ENCODE measurements at regions not wholly inside any gene's neighbourhood (a gene's known extent, or its start where the extent isn't known, plus 50 kb on each side); places are given as distances from the start of the nearest gene placed in this dataset.

GRCh38 chr13:40232311-40233040 lies 434.0 kb downstream of the FOXO1 start:
- DNase-seq (no peak), ATAC-seq (no peak)
- intact Hi-C loops (cut with DNase I): no loop called here

- intact Hi-C loops (cut with DNase I): no loop called here
- ATAC-seq (peak; percentile 17 to 62), DNase-seq (peak; percentile 50)
These were observed 432.7 kb downstream of the FOXO1 start for GRCh38 chr13:40233731-40234195.

GRCh38 chr13:40235160-40235796 lies 431.2 kb downstream of the FOXO1 start:
- intact Hi-C loops (cut with DNase I): no loop called here
- DNase-seq: no peak
- no peak for ATAC-seq

- ATAC-seq: peak; percentile 62 to 63
- intact Hi-C loops (cut with DNase I): no loop called here
- peak; percentile 47 for DNase-seq
These were observed 429.8 kb downstream of the FOXO1 start for GRCh38 chr13:40236566-40237168.

- intact Hi-C loops (cut with DNase I): no loop called here
- DNase-seq (no peak), ATAC-seq (no peak)
These were observed 427.7 kb downstream of the FOXO1 start for GRCh38 chr13:40238761-40239160.

GRCh38 chr13:40240293-40240692 lies 426.1 kb downstream of the FOXO1 start:
- ATAC-seq (no peak), DNase-seq (no peak)
- intact Hi-C loops (cut with DNase I): loop anchor here in 1 of 2 donors (10.0 kb wide), 1 partner anchor 365 kb away; no protein-coding TSS in a partner anchor

GRCh38 chr13:40241125-40241798 lies 425.2 kb downstream of the FOXO1 start:
- ATAC-seq (no peak), DNase-seq (no peak)
- intact Hi-C loops (cut with DNase I): loop anchor here in 1 of 2 donors (10.0 kb wide), 1 partner anchor 366 kb away; no protein-coding TSS in a partner anchor

- DNase-seq (no peak), ATAC-seq (no peak)
- intact Hi-C loops (cut with DNase I): loop anchor here in 1 of 2 donors (10.0 kb wide), 1 partner anchor 368 kb away; no protein-coding TSS in a partner anchor
These were observed 423.4 kb downstream of the FOXO1 start for GRCh38 chr13:40243047-40243446.

GRCh38 chr13:40243982-40244381 lies 422.5 kb downstream of the FOXO1 start:
- intact Hi-C loops (cut with DNase I): loop anchor here in 1 of 2 donors (10.0 kb wide), 1 partner anchor 369 kb away; no protein-coding TSS in a partner anchor
- no peak for DNase-seq
- no peak for ATAC-seq

- DNase-seq (no peak), ATAC-seq (no peak)
- intact Hi-C loops (cut with DNase I): loop anchor here in 1 of 2 donors (10.0 kb wide), 1 partner anchor 371 kb away; no protein-coding TSS in a partner anchor
These were observed 420.9 kb downstream of the FOXO1 start for GRCh38 chr13:40245567-40245966.

GRCh38 chr13:40247845-40248244 lies 418.6 kb downstream of the FOXO1 start:
- ATAC-seq (peak in 1 of 2 donors; percentile 83), DNase-seq (no peak)
- intact Hi-C loops (cut with DNase I): loop anchor here in 1 of 2 donors (10.0 kb wide), 1 partner anchor 373 kb away; no protein-coding TSS in a partner anchor

GRCh38 chr13:40251343-40252032 lies 415.0 kb downstream of the FOXO1 start:
- peak; percentile 14 to 34 for ATAC-seq

GRCh38 chr13:40252241-40252640 lies 414.2 kb downstream of the FOXO1 start:
- ATAC-seq: no peak

More at GRCh38 chr13:40251343-40252032, 415.0 kb downstream of the FOXO1 start:
- intact Hi-C loops (cut with DNase I): no loop called here
- no peak for DNase-seq

GRCh38 chr13:40252676-40253075 lies 413.8 kb downstream of the FOXO1 start:
- ATAC-seq (no peak), DNase-seq (no peak)
- intact Hi-C loops (cut with DNase I): no loop called here

More at GRCh38 chr13:40252241-40252640, 414.2 kb downstream of the FOXO1 start:
- intact Hi-C loops (cut with DNase I): no loop called here
- no peak for DNase-seq

GRCh38 chr13:40254394-40254793 lies 412.0 kb downstream of the FOXO1 start:
- intact Hi-C loops (cut with DNase I): no loop called here
- ATAC-seq: peak in 1 of 2 donors; percentile 36
- no peak for DNase-seq

GRCh38 chr13:40255551-40255950 lies 410.9 kb downstream of the FOXO1 start:
- ATAC-seq: no peak
- intact Hi-C loops (cut with DNase I): no loop called here
- no peak for DNase-seq

- peak; percentile 87 to 95 for ATAC-seq
- DNase-seq: no peak
- intact Hi-C loops (cut with DNase I): no loop called here
These were observed 406.5 kb downstream of the FOXO1 start for GRCh38 chr13:40259899-40260298.

- intact Hi-C loops (cut with DNase I): no loop called here
- ATAC-seq: no peak
- DNase-seq: no peak
These were observed 405.1 kb downstream of the FOXO1 start for GRCh38 chr13:40261336-40261735.

- no peak for DNase-seq
- intact Hi-C loops (cut with DNase I): no loop called here
These were observed 404.5 kb downstream of the FOXO1 start for GRCh38 chr13:40261947-40262346.

More at GRCh38 chr13:40261947-40262346, 404.5 kb downstream of the FOXO1 start:
- ATAC-seq: no peak

All from left cardiac atrium (tissue), 4 donors.